Lower leg skin (tissue), 4 donors: ENCODE measurements at regions not wholly inside any gene's neighbourhood (a gene's known extent, or its start where the extent isn't known, plus 50 kb on each side); places are given as distances from the start of the nearest gene placed in this dataset.
"Not testable (repeated sequence)": the region's sequence is repeated elsewhere in the genome, so short reads cannot be mapped to it uniquely, and the experiment has no call there.

Experiments used
- DNase-seq, 2 donors: peaks; one replicate each; pipeline ENCODE4 v3.0.0-alpha.2; 2019; ENCODE audit warnings: low spot score in 2 of 2
- H3K4me3 ChIP-seq: fragments of 200-600 bp; sonication (generic); 2 replicates; pipeline ENCODE4 v1.5.1; 2017; ENCODE audit warnings: mild to moderate bottlenecking, low read depth; ENCODE audit not compliant: poor library complexity, severe bottlenecking
- CTCF ChIP-seq, 3 donors: fragments of 450-650 bp; IDR thresholded peaks; one replicate each; pipeline ENCODE4 v1.5.1; 2016; ENCODE audit warnings: antibody characterized with exemption in 3 of 3, mild to moderate bottlenecking in 3 of 3, moderate library complexity in 2 of 3
- POLR2A ChIP-seq, 2 donors: fragments of 450-650 bp; IDR thresholded peaks; one replicate each; pipeline ENCODE4 v1.6.1; 2016 to 2017; ENCODE audit warnings: antibody characterized with exemption in 2 of 2, mild to moderate bottlenecking in 1 of 2, moderate library complexity in 1 of 2
- WGBS, 2 donors: methylation state at CpG; one replicate each; pipeline ENCODE4 v1.1.5; 2018; 5-methylcytosine and 5-hydroxymethylcytosine counted together
- intact Hi-C: fragments of 100-400 bp; cut with DNase I; formaldehyde crosslinking; loops from one replicate; pipeline ENCODE4 v1.15.0; 2023; ENCODE audit warnings: low total_unique reads

- DNase-seq = no peak
- H3K4me3 ChIP-seq = no peak overlapping the region
- intact Hi-C loops = no loop called here
- TF ChIP-seq CTCF (IDR thresholded peaks at IDR 0.05) (no peak), POLR2A (IDR thresholded peaks at IDR 0.05) (no peak)
Observed at GRCh38 chr4:129988957-129989356, 893.0 kb downstream of the C4orf33 start.

GRCh38 chr4:129994715-129995114, 898.8 kb downstream of the C4orf33 start:
- intact Hi-C loops = no loop called here
- DNase-seq = no peak
- no peak for TF ChIP-seq POLR2A (IDR thresholded peaks at IDR 0.05)
- no peak for TF ChIP-seq CTCF (IDR thresholded peaks at IDR 0.05)
- WGBS, 2 donors = 70 to 75% methylated on average over 4 of the region's 4 CpGs
- no peak overlapping the region for H3K4me3 ChIP-seq

DNA sequence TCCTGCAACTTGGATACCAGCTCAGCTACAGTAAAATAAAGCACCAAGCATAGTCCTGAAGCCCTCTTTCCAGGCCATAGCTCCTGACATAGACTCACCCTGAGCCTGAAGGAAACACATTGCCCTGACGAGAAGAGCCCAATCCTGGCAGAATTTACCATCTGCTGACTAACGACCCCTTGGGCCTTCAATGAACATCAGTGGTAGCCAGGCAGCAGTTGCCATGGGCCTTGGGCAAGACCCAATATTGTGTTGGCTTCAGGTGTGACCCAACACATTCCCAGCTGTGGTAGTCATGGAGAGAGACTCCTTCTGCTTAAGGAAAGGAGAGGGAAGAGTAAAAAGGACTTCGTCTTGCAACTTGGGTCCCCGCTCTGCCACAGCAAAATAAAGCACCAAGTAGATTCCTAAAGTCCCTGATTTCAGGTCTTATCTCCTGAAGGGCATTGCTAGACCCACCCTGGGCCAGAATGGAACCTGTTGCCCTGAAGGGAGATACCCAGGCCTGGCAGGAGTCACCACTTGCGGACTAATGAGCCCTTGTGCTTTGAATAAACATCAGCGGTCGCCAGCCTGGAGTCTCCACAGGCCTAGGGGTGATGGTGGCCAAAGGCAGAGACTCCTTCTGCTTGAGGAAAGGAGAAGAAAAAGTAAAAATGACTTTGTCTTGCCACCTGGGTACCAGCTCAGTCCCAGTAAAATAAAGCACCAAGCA, 902.6 kb downstream of the C4orf33 start:
- intact Hi-C loops = no loop called here
- 77 to 83% methylated on average over 7 of the region's 7 CpGs for WGBS, 2 donors
- no peak for DNase-seq
- H3K4me3 ChIP-seq = no peak overlapping the region
- no peak for TF ChIP-seq CTCF (IDR thresholded peaks at IDR 0.05)
- no peak for TF ChIP-seq POLR2A (IDR thresholded peaks at IDR 0.05)

DNA sequence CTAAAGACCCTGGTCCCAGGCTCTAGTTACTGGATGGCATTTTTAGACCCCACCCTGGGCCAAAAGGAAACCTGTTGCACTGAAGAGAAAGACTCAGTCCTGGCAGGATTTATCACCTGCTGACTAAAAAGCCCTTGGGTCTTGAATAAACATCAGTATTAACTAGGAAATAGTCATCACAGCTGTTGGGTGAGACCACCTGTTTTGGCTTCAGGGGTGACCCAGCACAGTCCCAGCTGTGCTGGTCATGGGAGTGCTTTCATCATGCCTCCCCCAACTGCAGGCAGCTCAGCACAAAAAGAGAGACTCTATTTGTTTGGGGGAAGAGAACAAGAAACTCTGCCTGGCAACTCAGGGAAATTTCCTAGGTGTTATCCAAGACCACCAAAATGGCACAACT, 903.2 kb downstream of the C4orf33 start:
- no peak overlapping the region for H3K4me3 ChIP-seq
- TF ChIP-seq POLR2A (IDR thresholded peaks at IDR 0.05) (no peak), CTCF (IDR thresholded peaks at IDR 0.05) (no peak)
- no peak for DNase-seq
- intact Hi-C loops = no loop called here

GRCh38 chr4:130008461-130008860, 912.5 kb downstream of the C4orf33 start:
- DNase-seq = no peak
- TF ChIP-seq CTCF (IDR thresholded peaks at IDR 0.05) (no peak), POLR2A (IDR thresholded peaks at IDR 0.05) (no peak)

DNA sequence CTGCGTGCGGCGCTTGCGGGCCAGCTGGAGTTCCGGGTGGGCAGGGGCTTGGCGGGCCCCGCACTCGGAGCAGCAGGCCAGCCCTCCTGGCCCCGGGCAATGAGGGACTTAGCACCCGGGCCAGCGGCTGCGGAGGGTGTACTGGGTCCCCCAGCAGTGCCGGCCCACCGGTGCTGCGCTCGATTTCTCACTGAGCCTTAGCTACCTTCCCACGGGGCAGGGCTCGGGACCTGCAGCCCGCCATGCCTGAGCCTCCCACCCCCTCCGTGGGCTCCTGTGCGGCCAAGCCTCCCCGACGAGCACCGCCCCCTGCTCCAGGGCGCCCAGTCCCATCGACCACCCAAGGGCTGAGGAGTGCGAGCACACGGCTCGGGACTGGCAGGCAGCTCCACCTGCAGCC, 916.9 kb downstream of the C4orf33 start:
- intact Hi-C loops, H3K4me3 ChIP-seq, DNase-seq: not testable (repeated sequence)
- 96 to 98% methylated on average over 18 to 23 of the region's 29 CpGs for WGBS, 2 donors

More at GRCh38 chr4:130008461-130008860, 912.5 kb downstream of the C4orf33 start:
- intact Hi-C loops = no loop called here
- no peak overlapping the region for H3K4me3 ChIP-seq
